Neural cell (in vitro differentiated cells): ENCODE measurements at regions not wholly inside any gene's neighbourhood (a gene's known extent, or its start where the extent isn't known, plus 50 kb on each side); places are given as distances from the start of the nearest gene placed in this dataset.

Experiments
- H2AFZ ChIP-seq: fragments of 200-600, 300-800 bp; sonication (generic), shearing (Covaris generic); 2 replicates; pipeline ENCODE4 v1.6.0; 2014; ENCODE audit warnings: low read depth, mild to moderate bottlenecking, antibody characterized with exemption, low read length, moderate library complexity
- H3F3A ChIP-seq: fragments of 200-600 bp; shearing (Covaris generic); 2 replicates; pipeline ENCODE4 v1.6.1; 2016; ENCODE audit warnings: mild to moderate bottlenecking, moderate library complexity, mixed read lengths, antibody characterized with exemption, low read length; ENCODE audit not compliant: insufficient read depth, poor library complexity, severe bottlenecking
- H3K27ac ChIP-seq: fragments of 200-600, 300-800 bp; sonication (generic), shearing (Covaris generic); 2 replicates; pipeline ENCODE4 v1.5.1; 2014; ENCODE audit warnings: mild to moderate bottlenecking, low read length, moderate library complexity
- H3K27me3 ChIP-seq: fragments of 300-800, 200-600 bp; sonication (generic), shearing (Covaris generic); 2 replicates; pipeline ENCODE4 v1.6.0; 2014; ENCODE audit warnings: mild to moderate bottlenecking, low read depth, low read length, moderate library complexity; ENCODE audit not compliant: insufficient read depth
- H3K36me3 ChIP-seq: fragments of 300-800, 200-600 bp; sonication (generic), shearing (Covaris generic); 2 replicates; pipeline ENCODE4 v1.5.1; 2014; ENCODE audit warnings: mild to moderate bottlenecking, antibody characterized with exemption, low read length, moderate library complexity; ENCODE audit not compliant: insufficient read depth
- H3K4me2 ChIP-seq: fragments of 300-800, 200-600 bp; sonication (generic), shearing (Covaris generic); 2 replicates; pipeline ENCODE4 v1.6.0; 2014; ENCODE audit warnings: mild to moderate bottlenecking, low read length
- H3K4me3 ChIP-seq: fragments of 300-800, 200-600 bp; sonication (generic), shearing (Covaris generic); 2 replicates; pipeline ENCODE4 v1.5.1; 2014; ENCODE audit warnings: mild to moderate bottlenecking, low read length, moderate library complexity
- H3K79me2 ChIP-seq: fragments of 200-600 bp; shearing (Covaris generic); replicated peaks from 2 replicates; pipeline ENCODE4 v1.6.0; 2014; ENCODE audit warnings: mild to moderate bottlenecking, low read length, moderate library complexity; ENCODE audit not compliant: insufficient read depth
- H3K9ac ChIP-seq: fragments of 300-800, 200-600 bp; sonication (generic), shearing (Covaris generic); 2 replicates; pipeline ENCODE4 v1.6.1; 2016; ENCODE audit warnings: mild to moderate bottlenecking, low read length, mixed read lengths
- H3K9me2 ChIP-seq: fragments of 200-600 bp; shearing (Covaris generic); 2 replicates; pipeline ENCODE4 v1.6.1; 2016; ENCODE audit warnings: mild to moderate bottlenecking, low read length, mixed read lengths; ENCODE audit not compliant: insufficient read depth
- H3K9me3 ChIP-seq: fragments of 200-600, 300-800 bp; sonication (generic), shearing (Covaris generic); 2 replicates; pipeline ENCODE4 v1.6.1; 2016; ENCODE audit warnings: mild to moderate bottlenecking, mixed run types, low read length, moderate library complexity, mixed read lengths
- H4K20me1 ChIP-seq: fragments of 200-600 bp; shearing (Covaris generic); 2 replicates; pipeline ENCODE4 v1.6.1; 2016; ENCODE audit warnings: mild to moderate bottlenecking, mixed run types; ENCODE audit not compliant: insufficient read depth
- EP300 ChIP-seq: fragments of 450-650 bp; conservative IDR thresholded peaks from 2 replicates; pipeline ENCODE4 v1.6.1; 2014; ENCODE audit warnings: antibody characterized with exemption, mild to moderate bottlenecking, moderate library complexity; ENCODE audit not compliant: poor library complexity, severe bottlenecking
- EZH2 ChIP-seq: fragments of 200-600, 300-800 bp; shearing (Covaris generic), sonication (generic); IDR thresholded peaks from 2 replicates; pipeline ENCODE4 v1.6.1; 2014; ENCODE audit warnings: antibody characterized with exemption, low read length, borderline replicate concordance, mild to moderate bottlenecking; ENCODE audit not compliant: insufficient read depth, poor library complexity, severe bottlenecking
- MXI1 ChIP-seq: fragments of 450-650 bp; conservative IDR thresholded peaks from 2 replicates; pipeline ENCODE4 v1.6.1; 2014; ENCODE audit warnings: antibody characterized with exemption, mild to moderate bottlenecking; ENCODE audit not compliant: poor library complexity, severe bottlenecking
- POLR2AphosphoS5 ChIP-seq: IDR thresholded peaks from 2 replicates; pipeline ENCODE4 v1.6.1; 2012
- RAD21 ChIP-seq: fragments of 450-650 bp; conservative IDR thresholded peaks from 2 replicates; pipeline ENCODE4 v1.6.1; 2014; ENCODE audit warnings: antibody characterized with exemption, mild to moderate bottlenecking, moderate library complexity
- SMC3 ChIP-seq: fragments of 450-650 bp; conservative IDR thresholded peaks from 2 replicates; pipeline ENCODE4 v1.6.1; 2014; ENCODE audit warnings: antibody characterized with exemption, mild to moderate bottlenecking, moderate library complexity; ENCODE audit not compliant: poor library complexity
- TAF1 ChIP-seq: IDR thresholded peaks from 2 replicates; pipeline ENCODE4 v1.6.1; 2012; ENCODE audit warnings: low read depth
- TF ChIP-seq, protein P1 (sequence below): fragments of 450-650 bp; IDR thresholded peaks from 2 replicates; pipeline ENCODE4 v1.5.1; 2014; ENCODE audit warnings: antibody characterized with exemption, mild to moderate bottlenecking, moderate library complexity; ENCODE audit not compliant: poor library complexity, severe bottlenecking
- TF ChIP-seq, protein P2 (sequence below): IDR thresholded peaks from 2 replicates; pipeline ENCODE4 v1.6.1; 2012; ENCODE audit warnings: borderline replicate concordance

DNA sequence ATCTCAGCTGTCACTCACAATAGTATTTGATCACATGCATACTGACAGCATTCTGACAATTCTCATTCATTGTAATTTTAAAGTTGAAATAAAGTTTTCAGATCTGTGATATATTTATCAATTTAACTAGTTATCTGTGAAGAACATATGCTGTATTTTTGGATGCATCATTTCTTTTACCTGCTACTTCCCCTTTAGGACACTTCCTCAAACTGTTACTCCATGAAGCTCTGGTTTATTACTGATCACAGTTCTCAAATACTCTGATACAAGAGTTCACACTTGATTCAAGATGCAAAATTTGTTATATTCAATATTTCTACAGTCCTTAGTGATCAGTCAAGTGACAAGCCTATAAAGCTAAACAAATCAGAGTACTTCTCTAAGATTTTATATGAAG is 1655.2 kb downstream of the LRRC4C start:
- H3K27me3 ChIP-seq: no peaks in the 10 kb centered on the region

DNA sequence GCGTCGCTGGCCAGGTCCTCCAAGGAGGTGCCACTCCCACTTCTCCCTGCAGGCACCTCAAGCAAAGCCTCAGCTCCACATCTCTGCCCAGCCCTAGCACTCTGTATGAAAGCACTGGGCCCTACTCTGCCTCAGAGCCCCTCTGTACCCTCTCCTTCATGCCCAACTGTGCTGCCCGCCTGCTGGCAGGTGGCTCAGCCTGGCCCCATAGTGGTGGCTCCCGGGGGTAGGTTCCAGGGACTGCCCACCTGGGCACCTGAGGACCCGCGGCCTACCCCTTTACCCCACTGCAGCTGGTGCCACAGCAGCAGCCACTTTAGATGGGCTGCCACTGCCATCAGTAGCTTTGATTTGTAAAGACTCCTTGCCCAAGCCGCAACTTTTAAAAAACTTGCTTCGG is 1672.8 kb downstream of the LRRC4C start:
- TF ChIP-seq TAF1 (no peak), EP300 (no peak), SMC3 (no peak), RAD21 (no peak), MXI1 (no peak)
- TF ChIP-seq, protein P1, sequence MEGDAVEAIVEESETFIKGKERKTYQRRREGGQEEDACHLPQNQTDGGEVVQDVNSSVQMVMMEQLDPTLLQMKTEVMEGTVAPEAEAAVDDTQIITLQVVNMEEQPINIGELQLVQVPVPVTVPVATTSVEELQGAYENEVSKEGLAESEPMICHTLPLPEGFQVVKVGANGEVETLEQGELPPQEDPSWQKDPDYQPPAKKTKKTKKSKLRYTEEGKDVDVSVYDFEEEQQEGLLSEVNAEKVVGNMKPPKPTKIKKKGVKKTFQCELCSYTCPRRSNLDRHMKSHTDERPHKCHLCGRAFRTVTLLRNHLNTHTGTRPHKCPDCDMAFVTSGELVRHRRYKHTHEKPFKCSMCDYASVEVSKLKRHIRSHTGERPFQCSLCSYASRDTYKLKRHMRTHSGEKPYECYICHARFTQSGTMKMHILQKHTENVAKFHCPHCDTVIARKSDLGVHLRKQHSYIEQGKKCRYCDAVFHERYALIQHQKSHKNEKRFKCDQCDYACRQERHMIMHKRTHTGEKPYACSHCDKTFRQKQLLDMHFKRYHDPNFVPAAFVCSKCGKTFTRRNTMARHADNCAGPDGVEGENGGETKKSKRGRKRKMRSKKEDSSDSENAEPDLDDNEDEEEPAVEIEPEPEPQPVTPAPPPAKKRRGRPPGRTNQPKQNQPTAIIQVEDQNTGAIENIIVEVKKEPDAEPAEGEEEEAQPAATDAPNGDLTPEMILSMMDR: no peak
- Histone ChIP-seq H3K79me2 (no peaks in the 10 kb centered on the region), H3K36me3 (no peaks in the 10 kb centered on the region), H3K4me3 (no peak overlapping the region), H3K27ac (no peak overlapping the region), H4K20me1 (no peaks in the 10 kb centered on the region), H3F3A (no peaks in the 10 kb centered on the region), H3K9me2 (no peaks in the 10 kb centered on the region), H2AFZ (no peak overlapping the region), H3K4me2 (no peak overlapping the region), H3K9ac (no peak overlapping the region), H3K9me3 (no peaks in the 10 kb centered on the region), H3K27me3 (no peaks in the 10 kb centered on the region)

More for the DNA sequence above, 1655.2 kb downstream of the LRRC4C start:
- H3K9me2 ChIP-seq: no peaks in the 10 kb centered on the region
- no peak overlapping the region for H3K27ac ChIP-seq
- no peak for TF ChIP-seq EZH2
- no peak for TF ChIP-seq EP300
- no peak for TF ChIP-seq TAF1
- no peak for TF ChIP-seq POLR2AphosphoS5
- no peak for TF ChIP-seq SMC3
- no peak for TF ChIP-seq RAD21
- TF ChIP-seq MXI1: no peak
- TF ChIP-seq, protein P2, sequence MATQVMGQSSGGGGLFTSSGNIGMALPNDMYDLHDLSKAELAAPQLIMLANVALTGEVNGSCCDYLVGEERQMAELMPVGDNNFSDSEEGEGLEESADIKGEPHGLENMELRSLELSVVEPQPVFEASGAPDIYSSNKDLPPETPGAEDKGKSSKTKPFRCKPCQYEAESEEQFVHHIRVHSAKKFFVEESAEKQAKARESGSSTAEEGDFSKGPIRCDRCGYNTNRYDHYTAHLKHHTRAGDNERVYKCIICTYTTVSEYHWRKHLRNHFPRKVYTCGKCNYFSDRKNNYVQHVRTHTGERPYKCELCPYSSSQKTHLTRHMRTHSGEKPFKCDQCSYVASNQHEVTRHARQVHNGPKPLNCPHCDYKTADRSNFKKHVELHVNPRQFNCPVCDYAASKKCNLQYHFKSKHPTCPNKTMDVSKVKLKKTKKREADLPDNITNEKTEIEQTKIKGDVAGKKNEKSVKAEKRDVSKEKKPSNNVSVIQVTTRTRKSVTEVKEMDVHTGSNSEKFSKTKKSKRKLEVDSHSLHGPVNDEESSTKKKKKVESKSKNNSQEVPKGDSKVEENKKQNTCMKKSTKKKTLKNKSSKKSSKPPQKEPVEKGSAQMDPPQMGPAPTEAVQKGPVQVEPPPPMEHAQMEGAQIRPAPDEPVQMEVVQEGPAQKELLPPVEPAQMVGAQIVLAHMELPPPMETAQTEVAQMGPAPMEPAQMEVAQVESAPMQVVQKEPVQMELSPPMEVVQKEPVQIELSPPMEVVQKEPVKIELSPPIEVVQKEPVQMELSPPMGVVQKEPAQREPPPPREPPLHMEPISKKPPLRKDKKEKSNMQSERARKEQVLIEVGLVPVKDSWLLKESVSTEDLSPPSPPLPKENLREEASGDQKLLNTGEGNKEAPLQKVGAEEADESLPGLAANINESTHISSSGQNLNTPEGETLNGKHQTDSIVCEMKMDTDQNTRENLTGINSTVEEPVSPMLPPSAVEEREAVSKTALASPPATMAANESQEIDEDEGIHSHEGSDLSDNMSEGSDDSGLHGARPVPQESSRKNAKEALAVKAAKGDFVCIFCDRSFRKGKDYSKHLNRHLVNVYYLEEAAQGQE: no peak
- TF ChIP-seq, protein P1: no peak
- H3K4me3 ChIP-seq: no peak overlapping the region
- no peak overlapping the region for H3K4me2 ChIP-seq
- H3K36me3 ChIP-seq: no peaks in the 10 kb centered on the region
- H3K9ac ChIP-seq: no peak overlapping the region
- no peaks in the 10 kb centered on the region for H4K20me1 ChIP-seq
- no peaks in the 10 kb centered on the region for H3K9me3 ChIP-seq
- no peaks in the 10 kb centered on the region for H3F3A ChIP-seq
- H3K79me2 ChIP-seq: no peaks in the 10 kb centered on the region
- no peak overlapping the region for H2AFZ ChIP-seq
